K562 (cell line): ENCODE measurements at regions not wholly inside any gene's neighbourhood (a gene's known extent, or its start where the extent isn't known, plus 50 kb on each side); places are given as distances from the start of the nearest gene placed in this dataset.
"Not testable (repeated sequence)": the region's sequence is repeated elsewhere in the genome, so short reads cannot be mapped to it uniquely, and the experiment has no call there.

Experiments
- CBX5 ChIP-seq: IDR thresholded peaks from 2 replicates; pipeline ENCODE4 v1.6.1; 2014; ENCODE audit warnings: low read depth, borderline replicate concordance
- CEBPB ChIP-seq: fragments of 450-650 bp; IDR thresholded peaks from 2 replicates; pipeline ENCODE4 v1.6.1; 2016; ENCODE audit warnings: missing genetic modification characterization, missing compliant biosample characterization
- E2F4 ChIP-seq: sonication (generic); formaldehyde crosslinking; IDR thresholded peaks from 2 replicates; pipeline ENCODE4 v1.8.0; 2022; ENCODE audit warnings: mild to moderate bottlenecking, low read depth, missing genetic modification reagents
- HNRNPH1 ChIP-seq: fragments of 200-400 bp; formaldehyde crosslinking; optimal IDR thresholded peaks from 2 replicates; pipeline ENCODE3; 2017; ENCODE audit warnings: low read depth, mild to moderate bottlenecking, low read length, moderate library complexity
- KLF16 ChIP-seq: IDR thresholded peaks from 2 replicates; pipeline ENCODE4 v1.6.1; 2016; ENCODE audit warnings: antibody characterized with exemption
- POLR2A ChIP-seq: fragments of 450-650 bp; conservative IDR thresholded peaks from 2 replicates; pipeline ENCODE4 v1.6.1; 2016
- SMC3 ChIP-seq: conservative IDR thresholded peaks from 2 replicates; pipeline ENCODE4 v1.6.1; 2011; ENCODE audit warnings: low read depth, low read length, improper control_type of control experiment; ENCODE audit not compliant: insufficient read depth
- TAF1 ChIP-seq: IDR thresholded peaks from 2 replicates; pipeline ENCODE4 v1.6.1; 2011; ENCODE audit warnings: mild to moderate bottlenecking, low read length, moderate library complexity; ENCODE audit not compliant: insufficient read depth, control insufficient read depth, severe bottlenecking; ENCODE audit errors: extremely low read depth
- ZBTB49 ChIP-seq: sonication (generic); formaldehyde crosslinking; IDR thresholded peaks from 2 replicates; pipeline ENCODE4 v1.8.0; 2022; ENCODE audit warnings: missing genetic modification reagents, mild to moderate bottlenecking, borderline replicate concordance
- ZBTB8A ChIP-seq: fragments of 450-650 bp; IDR thresholded peaks from 2 replicates; pipeline ENCODE4 v1.6.1; 2018; ENCODE audit warnings: mild to moderate bottlenecking, moderate library complexity; ENCODE audit not compliant: partially characterized antibody
- ZNF232 ChIP-seq: sonication (generic); formaldehyde crosslinking; IDR thresholded peaks from 2 replicates; pipeline ENCODE4 v1.8.0; 2022; ENCODE audit warnings: mild to moderate bottlenecking, missing genetic modification reagents
- ZNF57 ChIP-seq: fragments of 450-650 bp; formaldehyde crosslinking; IDR thresholded peaks from 2 replicates; pipeline ENCODE4 v1.4.0; 2020; ENCODE audit warnings: mild to moderate bottlenecking, moderate library complexity
- ZNF583 ChIP-seq: fragments of 250-450 bp; sonication (Bioruptor Pico); IDR thresholded peaks from 2 replicates; pipeline ENCODE4 v1.4.0; 2020
- TF ChIP-seq, protein P1 (sequence below): sonication (generic); formaldehyde crosslinking; IDR thresholded peaks from 2 replicates; pipeline ENCODE4 v1.8.1; 2023; ENCODE audit warnings: mild to moderate bottlenecking, missing genetic modification reagents

GRCh38 chr1:148679787-148680326, 68.7 kb upstream of the NUDT4B start:
- TF ChIP-seq, protein P1, sequence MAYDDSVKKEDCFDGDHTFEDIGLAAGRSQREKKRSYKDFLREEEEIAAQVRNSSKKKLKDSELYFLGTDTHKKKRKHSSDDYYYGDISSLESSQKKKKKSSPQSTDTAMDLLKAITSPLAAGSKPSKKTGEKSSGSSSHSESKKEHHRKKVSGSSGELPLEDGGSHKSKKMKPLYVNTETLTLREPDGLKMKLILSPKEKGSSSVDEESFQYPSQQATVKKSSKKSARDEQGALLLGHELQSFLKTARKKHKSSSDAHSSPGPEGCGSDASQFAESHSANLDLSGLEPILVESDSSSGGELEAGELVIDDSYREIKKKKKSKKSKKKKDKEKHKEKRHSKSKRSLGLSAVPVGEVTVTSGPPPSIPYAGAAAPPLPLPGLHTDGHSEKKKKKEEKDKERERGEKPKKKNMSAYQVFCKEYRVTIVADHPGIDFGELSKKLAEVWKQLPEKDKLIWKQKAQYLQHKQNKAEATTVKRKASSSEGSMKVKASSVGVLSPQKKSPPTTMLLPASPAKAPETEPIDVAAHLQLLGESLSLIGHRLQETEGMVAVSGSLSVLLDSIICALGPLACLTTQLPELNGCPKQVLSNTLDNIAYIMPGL (CRISPR knock-in tag), result not testable (repeated sequence)
- TF ChIP-seq HNRNPH1; ZBTB49 (CRISPR knock-in tag); ZNF57 (CRISPR knock-in tag); SMC3; TAF1; ZNF583 (CRISPR knock-in tag); POLR2A; ZBTB8A; CEBPB; KLF16; ZNF232 (CRISPR knock-in tag); CBX5; E2F4 (CRISPR knock-in tag): not testable (repeated sequence)
